ENCODE measurements at regions not wholly inside any gene's neighbourhood (a gene's known extent, or its start where the extent isn't known, plus 50 kb on each side); places are given as distances from the start of the nearest gene placed in this dataset.

- TF ChIP-seq POLR2A (IDR thresholded peaks at IDR 0.05) (no peak), CTCF (IDR thresholded peaks at IDR 0.05 in 8 of 11, conservative IDR thresholded peaks at IDR 0.05 in 3 of 11) (no peak)
Measured at GRCh38 chr11:16605389-16605893, 133.0 kb upstream of the C11orf58 start.

Data from spleen (tissue), 7 donors.